Activated CD4-positive, alpha-beta T cell treated with anti-CD3 and anti-CD28 coated beads for 4 hours (primary cell): ENCODE measurements at regions not wholly inside any gene's neighbourhood (a gene's known extent, or its start where the extent isn't known, plus 50 kb on each side); places are given as distances from the start of the nearest gene placed in this dataset.
"Not testable (repeated sequence)": the region's sequence is repeated elsewhere in the genome, so short reads cannot be mapped to it uniquely, and the experiment has no call there.

Experiments used
- DNase-seq, 2 donors: peaks; one replicate each; pipeline ENCODE4 v3.0.0-alpha.2; 2020

GRCh38 chr10:81135851-81136250 lies 598.1 kb downstream of the SH2D4B start:
- DNase-seq = no peak

- DNase-seq = no peak
Observed at GRCh38 chr10:81136261-81136660, 598.6 kb downstream of the SH2D4B start.

- no peak for DNase-seq
Observed at GRCh38 chr10:81145975-81146374, 608.3 kb downstream of the SH2D4B start.

- DNase-seq = no peak
Observed at GRCh38 chr10:81146436-81146835, 608.7 kb downstream of the SH2D4B start.

- DNase-seq = no peak
Observed at GRCh38 chr10:81152656-81153055, 615.0 kb downstream of the SH2D4B start.

GRCh38 chr10:81157681-81158080 lies 620.0 kb downstream of the SH2D4B start:
- DNase-seq = no peak

- no peak for DNase-seq
Observed at GRCh38 chr10:81177651-81178244, 640.0 kb downstream of the SH2D4B start.

GRCh38 chr10:81179324-81179723 lies 641.6 kb downstream of the SH2D4B start:
- DNase-seq = no peak

GRCh38 chr10:81179805-81180452 lies 642.2 kb downstream of the SH2D4B start:
- DNase-seq = no peak

- DNase-seq = no peak
Observed at GRCh38 chr10:81182296-81182695, 644.6 kb downstream of the SH2D4B start.

GRCh38 chr10:81192221-81192788 lies 654.6 kb downstream of the SH2D4B start:
- no peak for DNase-seq

GRCh38 chr10:81200801-81201200 lies 663.1 kb downstream of the SH2D4B start:
- no peak for DNase-seq

GRCh38 chr10:81207359-81207758 lies 667.6 kb upstream of the NRG3 start:
- not testable (repeated sequence) for DNase-seq

GRCh38 chr10:81213370-81213769 lies 661.6 kb upstream of the NRG3 start:
- no peak for DNase-seq

GRCh38 chr10:81215498-81215897 lies 659.5 kb upstream of the NRG3 start:
- DNase-seq = no peak

- no peak for DNase-seq
Observed at GRCh38 chr10:81216949-81217348, 658.0 kb upstream of the NRG3 start.

GRCh38 chr10:81218307-81218706 lies 656.7 kb upstream of the NRG3 start:
- DNase-seq = no peak

GRCh38 chr10:81219758-81220157 lies 655.2 kb upstream of the NRG3 start:
- DNase-seq = no peak

- DNase-seq = no peak
Observed at GRCh38 chr10:81248886-81249285, 626.1 kb upstream of the NRG3 start.

GRCh38 chr10:81251457-81252115 lies 623.4 kb upstream of the NRG3 start:
- no peak for DNase-seq

- DNase-seq = not testable (repeated sequence)
Observed at GRCh38 chr10:81264991-81265390, 610.0 kb upstream of the NRG3 start.

- no peak for DNase-seq
Observed at GRCh38 chr10:81270051-81270450, 604.9 kb upstream of the NRG3 start.

GRCh38 chr10:81280497-81281479 lies 594.2 kb upstream of the NRG3 start:
- DNase-seq = no peak
